Stimulated activated memory B cell treated with anti-CD40 and anti-IgM and Interleukin-4, amounts not matched to agents 10 μg/mL and 1 μg/mL and 100 μg/mL, for 72 hours (primary cell): ENCODE measurements at regions not wholly inside any gene's neighbourhood (a gene's known extent, or its start where the extent isn't known, plus 50 kb on each side); places are given as distances from the start of the nearest gene placed in this dataset.

Experiments
- ATAC-seq: fragments of 150-1000 bp; cut with Tn5 transposase; 2 replicates; pipeline ENCODE4 v1.10.0; 2021
- H3K27ac Mint-ChIP-seq: one replicate; pipeline ENCODE4 v1.8.0; 2022; ENCODE audit warnings: mild to moderate bottlenecking, mixed read lengths
- H3K27me3 Mint-ChIP-seq: one replicate; pipeline ENCODE4 v1.8.0; 2022; ENCODE audit warnings: mixed read lengths
- H3K36me3 Mint-ChIP-seq: one replicate; pipeline ENCODE4 v1.8.0; 2022; ENCODE audit warnings: mixed read lengths
- H3K4me1 Mint-ChIP-seq: one replicate; pipeline ENCODE4 v1.8.0; 2022; ENCODE audit warnings: mixed read lengths
- H3K4me3 Mint-ChIP-seq: one replicate; pipeline ENCODE4 v1.8.0; 2022; ENCODE audit warnings: mild to moderate bottlenecking, moderate library complexity, mixed read lengths
- H3K9me3 Mint-ChIP-seq: one replicate; pipeline ENCODE4 v1.8.0; 2022; ENCODE audit warnings: mixed read lengths

DNA sequence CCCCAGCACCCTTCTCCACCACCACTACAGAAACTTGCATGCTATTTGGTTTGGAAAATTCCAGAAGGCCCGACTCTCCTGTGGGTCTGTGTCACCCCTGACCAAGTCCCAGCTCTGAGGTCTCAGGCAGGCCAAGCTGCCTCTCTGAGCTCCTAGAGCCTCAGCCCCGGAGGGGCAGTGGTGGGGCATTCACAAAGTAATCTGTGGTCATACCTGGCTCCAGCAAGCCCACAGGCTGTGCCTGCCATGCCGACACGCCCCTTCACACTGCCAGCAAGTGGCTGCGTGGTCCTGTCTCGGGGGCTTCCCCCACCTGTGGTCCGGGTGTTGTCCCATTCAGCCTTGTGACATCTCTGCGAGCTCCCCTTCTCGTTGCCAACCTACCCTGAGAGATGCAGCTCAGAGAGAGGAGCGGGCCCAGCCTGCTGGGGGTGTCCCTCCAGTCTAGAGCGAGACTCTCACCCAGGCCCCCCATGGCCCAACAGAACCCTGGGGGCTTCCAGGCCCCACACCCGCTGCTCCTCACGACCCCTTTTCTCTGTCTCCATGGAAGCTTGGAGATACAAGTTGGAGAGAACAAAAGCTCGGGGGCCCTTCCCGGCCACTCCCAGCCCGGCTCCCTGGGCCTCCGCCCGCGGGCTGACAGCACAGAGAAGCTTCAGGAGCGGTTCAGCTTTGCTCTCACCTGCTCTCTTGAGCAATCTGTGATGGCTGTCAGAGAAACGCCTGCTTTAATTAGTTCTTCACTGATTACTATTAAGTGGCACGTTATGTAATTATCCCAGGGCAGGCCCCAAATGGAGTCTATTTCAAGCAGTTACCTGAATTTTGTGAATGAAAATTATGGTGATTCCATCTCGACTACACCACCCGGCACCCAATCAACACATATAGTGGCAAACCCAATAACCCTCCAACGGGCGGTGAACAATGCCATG is 147.7 kb upstream of the PHACTR3 start:
- Mint-ChIP-seq H3K36me3 (no peaks in the 10 kb centered on the region), H3K27ac (no peak overlapping the region), H3K9me3 (peaks cover 3% of the 10 kb centered on the region), H3K4me1 (no peaks in the 10 kb centered on the region), H3K4me3 (no peak overlapping the region), H3K27me3 (peaks cover 44% of the 10 kb centered on the region)
- peak; percentile 4 for ATAC-seq

- Mint-ChIP-seq H3K9me3 (peaks cover 3% of the 10 kb centered on the region), H3K27me3 (peaks cover 29% of the 10 kb centered on the region)
Observed at GRCh38 chr20:59458645-59459044, 145.7 kb upstream of the PHACTR3 start.

GRCh38 chr20:59459586-59459985 is 144.8 kb upstream of the PHACTR3 start:
- no peaks in the 10 kb centered on the region for H3K36me3 Mint-ChIP-seq
- H3K9me3 Mint-ChIP-seq: peaks cover 9% of the 10 kb centered on the region
- H3K27ac Mint-ChIP-seq: no peak overlapping the region
- no peak overlapping the region for H3K4me3 Mint-ChIP-seq
- no peaks in the 10 kb centered on the region for H3K4me1 Mint-ChIP-seq
- H3K27me3 Mint-ChIP-seq: peaks cover 29% of the 10 kb centered on the region
- no peak for ATAC-seq

More at GRCh38 chr20:59458645-59459044, 145.7 kb upstream of the PHACTR3 start:
- no peak overlapping the region for H3K27ac Mint-ChIP-seq
- no peak for ATAC-seq
- no peaks in the 10 kb centered on the region for H3K36me3 Mint-ChIP-seq
- H3K4me3 Mint-ChIP-seq: no peak overlapping the region
- no peaks in the 10 kb centered on the region for H3K4me1 Mint-ChIP-seq

GRCh38 chr20:59460352-59460751 is 144.0 kb upstream of the PHACTR3 start:
- ATAC-seq: no peak
- peaks cover 9% of the 10 kb centered on the region for H3K9me3 Mint-ChIP-seq
- no peaks in the 10 kb centered on the region for H3K4me1 Mint-ChIP-seq
- H3K27me3 Mint-ChIP-seq: peaks cover 29% of the 10 kb centered on the region
- H3K27ac Mint-ChIP-seq: no peak overlapping the region
- no peak overlapping the region for H3K4me3 Mint-ChIP-seq
- H3K36me3 Mint-ChIP-seq: no peaks in the 10 kb centered on the region

DNA sequence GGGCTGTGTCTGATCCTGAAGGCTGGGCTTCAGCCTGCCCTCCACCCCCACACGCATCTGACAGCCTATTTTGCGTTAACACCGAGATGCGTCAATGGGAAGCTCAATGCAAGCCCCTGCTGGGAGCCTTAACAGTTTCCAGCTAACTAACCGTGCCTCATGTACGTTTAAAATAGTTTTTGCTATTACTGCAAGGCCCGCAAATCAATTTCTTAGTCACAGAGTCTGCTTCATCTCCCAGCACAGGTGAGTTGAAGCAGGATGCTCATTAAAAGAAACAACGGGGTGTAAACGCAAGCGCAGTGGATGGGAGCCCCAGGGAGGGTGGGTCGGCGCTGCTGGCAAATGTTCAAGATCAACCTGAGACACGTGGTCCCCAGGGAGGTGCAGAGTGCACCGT is 142.8 kb upstream of the PHACTR3 start:
- no peak for ATAC-seq
- Mint-ChIP-seq H3K4me3 (no peak overlapping the region), H3K36me3 (no peaks in the 10 kb centered on the region), H3K27me3 (peaks cover 29% of the 10 kb centered on the region), H3K27ac (no peak overlapping the region), H3K9me3 (peaks cover 9% of the 10 kb centered on the region), H3K4me1 (no peaks in the 10 kb centered on the region)

DNA sequence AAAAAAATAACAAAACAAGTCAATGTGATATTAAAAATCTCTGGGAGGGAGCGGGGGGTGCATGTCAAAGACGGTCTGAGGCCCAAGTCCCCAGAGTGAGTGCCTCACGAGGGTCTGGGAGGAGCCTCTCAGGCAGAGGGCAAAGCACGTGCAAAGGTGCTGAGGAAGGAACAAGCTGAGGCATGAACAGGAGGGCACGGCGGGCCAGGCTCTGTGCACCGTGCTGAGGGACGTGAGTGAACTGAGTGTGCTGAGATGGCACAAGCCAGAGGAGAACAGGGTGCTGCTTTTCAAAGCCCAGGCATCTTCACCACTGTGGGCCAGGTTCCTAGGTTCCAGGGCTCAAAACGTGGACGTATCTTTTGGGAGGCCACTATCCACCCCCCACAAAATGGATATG is 142.1 kb upstream of the PHACTR3 start:
- no peaks in the 10 kb centered on the region for H3K4me1 Mint-ChIP-seq
- H3K27me3 Mint-ChIP-seq: peaks cover 29% of the 10 kb centered on the region
- peaks cover 9% of the 10 kb centered on the region for H3K9me3 Mint-ChIP-seq
- H3K4me3 Mint-ChIP-seq: no peak overlapping the region
- H3K27ac Mint-ChIP-seq: no peak overlapping the region
- ATAC-seq: no peak
- no peaks in the 10 kb centered on the region for H3K36me3 Mint-ChIP-seq

- Mint-ChIP-seq H3K27me3 (peaks cover 24% of the 10 kb centered on the region), H3K9me3 (peaks cover 7% of the 10 kb centered on the region), H3K4me3 (no peak overlapping the region), H3K4me1 (no peaks in the 10 kb centered on the region), H3K27ac (no peak overlapping the region), H3K36me3 (no peaks in the 10 kb centered on the region)
- ATAC-seq: no peak
Observed at GRCh38 chr20:59463541-59463940, 140.8 kb upstream of the PHACTR3 start.

- Mint-ChIP-seq H3K27ac (no peak overlapping the region), H3K36me3 (no peaks in the 10 kb centered on the region), H3K27me3 (peaks cover 2% of the 10 kb centered on the region), H3K4me1 (no peaks in the 10 kb centered on the region), H3K9me3 (peaks cover 6% of the 10 kb centered on the region), H3K4me3 (no peak overlapping the region)
- ATAC-seq: no peak
Observed at GRCh38 chr20:59466107-59466815, 138.1 kb upstream of the PHACTR3 start.

- no peaks in the 10 kb centered on the region for H3K27me3 Mint-ChIP-seq
- no peak for ATAC-seq
- no peaks in the 10 kb centered on the region for H3K36me3 Mint-ChIP-seq
- no peak overlapping the region for H3K4me3 Mint-ChIP-seq
- H3K27ac Mint-ChIP-seq: no peak overlapping the region
- H3K4me1 Mint-ChIP-seq: no peaks in the 10 kb centered on the region
- peaks cover 4% of the 10 kb centered on the region for H3K9me3 Mint-ChIP-seq
Observed at GRCh38 chr20:59468831-59469230, 135.5 kb upstream of the PHACTR3 start.

DNA sequence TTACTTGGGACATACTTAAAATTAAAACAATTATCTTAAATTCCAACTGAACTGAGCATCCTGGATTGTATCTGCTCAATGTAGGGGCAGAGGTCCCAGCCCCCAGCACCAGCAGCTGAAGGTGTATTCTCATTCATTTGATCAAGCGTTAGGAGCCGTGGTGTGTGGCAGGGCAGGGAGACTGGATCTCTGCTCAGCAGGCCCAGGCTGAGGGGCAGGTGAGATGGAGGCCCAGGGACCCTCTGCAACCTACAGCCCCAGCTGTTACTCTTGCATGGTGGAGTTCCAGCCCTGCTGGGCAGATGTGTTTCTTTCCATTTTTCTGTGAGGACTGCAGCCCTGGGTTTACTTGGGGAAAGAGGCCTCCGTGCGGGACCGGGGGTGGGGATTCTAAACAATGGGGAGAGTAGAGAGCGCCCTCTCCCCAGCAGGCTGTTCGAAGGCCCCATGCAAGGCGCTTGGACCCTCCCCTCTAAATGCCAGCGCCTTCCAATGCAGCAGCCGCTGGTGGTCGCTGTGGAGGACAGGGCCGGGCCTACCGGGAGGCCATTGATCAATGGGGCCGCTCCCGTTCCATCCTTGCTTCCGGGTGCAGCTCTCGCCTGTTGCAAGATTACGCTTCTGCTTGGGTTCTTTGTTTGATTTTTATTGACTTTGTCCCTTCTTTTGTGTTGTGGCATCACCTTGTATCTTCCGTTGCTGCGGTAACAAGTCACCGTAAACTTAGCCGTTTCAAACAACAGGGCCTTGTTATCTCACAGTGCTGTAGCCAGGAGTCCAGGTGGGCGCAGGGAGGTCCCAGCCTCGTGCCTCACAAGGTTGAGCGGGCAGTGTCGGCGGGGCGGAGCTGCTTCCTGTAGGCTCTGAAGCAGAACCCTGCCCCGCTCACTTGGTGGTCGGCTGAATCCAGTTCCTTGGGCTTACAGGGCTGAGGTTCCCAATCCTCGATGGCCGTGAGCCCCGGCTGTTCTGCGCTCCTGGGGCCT is 134.8 kb upstream of the PHACTR3 start:
- H3K4me1 Mint-ChIP-seq: no peaks in the 10 kb centered on the region
- H3K27me3 Mint-ChIP-seq: no peaks in the 10 kb centered on the region
- no peak for ATAC-seq

GRCh38 chr20:59470521-59470920 is 133.8 kb upstream of the PHACTR3 start:
- Mint-ChIP-seq H3K4me3 (no peak overlapping the region), H3K27me3 (no peaks in the 10 kb centered on the region), H3K4me1 (no peaks in the 10 kb centered on the region), H3K9me3 (no peaks in the 10 kb centered on the region), H3K27ac (no peak overlapping the region), H3K36me3 (no peaks in the 10 kb centered on the region)
- ATAC-seq: peak; percentile 4

More for the DNA sequence above, 134.8 kb upstream of the PHACTR3 start:
- Mint-ChIP-seq H3K36me3 (no peaks in the 10 kb centered on the region), H3K27ac (no peak overlapping the region), H3K4me3 (no peak overlapping the region), H3K9me3 (no peaks in the 10 kb centered on the region)

DNA sequence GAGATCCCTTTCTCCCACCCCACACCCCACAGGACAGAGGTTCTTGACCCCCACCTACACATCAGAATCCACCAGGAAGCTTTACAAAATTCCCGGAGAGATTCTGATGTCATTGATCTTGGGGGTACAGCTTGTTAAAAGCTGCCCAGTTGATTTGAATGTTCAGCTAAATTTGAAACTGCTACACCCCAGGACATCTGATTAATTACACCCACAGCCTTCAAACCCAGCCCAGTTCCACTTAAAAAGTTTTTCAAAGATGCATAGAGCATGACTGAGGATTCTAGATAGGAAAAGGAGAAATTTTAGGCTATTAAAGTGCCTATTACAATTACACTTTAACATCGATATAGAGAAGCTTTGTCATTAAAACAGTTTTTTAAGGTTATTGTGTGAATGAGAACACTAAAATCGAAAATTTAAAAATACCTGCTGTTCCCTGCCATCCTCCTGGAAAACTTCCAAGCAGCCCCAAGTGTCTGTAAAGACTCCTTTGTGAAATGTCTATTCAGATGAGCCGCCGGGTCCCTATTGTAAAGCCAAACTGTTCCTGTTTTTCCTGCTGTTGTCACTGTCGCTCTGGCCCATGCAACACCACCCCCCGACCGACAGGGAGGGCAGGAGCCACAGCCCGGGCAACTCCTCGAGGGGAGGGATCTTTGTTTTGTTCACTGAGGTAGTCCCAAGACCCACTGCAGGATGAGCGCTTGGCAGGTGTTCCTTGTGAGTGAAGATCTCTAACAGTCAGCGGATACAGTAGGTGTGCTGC is 132.5 kb upstream of the PHACTR3 start:
- Mint-ChIP-seq H3K36me3 (no peaks in the 10 kb centered on the region), H3K4me1 (no peaks in the 10 kb centered on the region), H3K27ac (no peak overlapping the region), H3K9me3 (no peaks in the 10 kb centered on the region), H3K27me3 (no peaks in the 10 kb centered on the region), H3K4me3 (no peak overlapping the region)
- no peak for ATAC-seq

DNA sequence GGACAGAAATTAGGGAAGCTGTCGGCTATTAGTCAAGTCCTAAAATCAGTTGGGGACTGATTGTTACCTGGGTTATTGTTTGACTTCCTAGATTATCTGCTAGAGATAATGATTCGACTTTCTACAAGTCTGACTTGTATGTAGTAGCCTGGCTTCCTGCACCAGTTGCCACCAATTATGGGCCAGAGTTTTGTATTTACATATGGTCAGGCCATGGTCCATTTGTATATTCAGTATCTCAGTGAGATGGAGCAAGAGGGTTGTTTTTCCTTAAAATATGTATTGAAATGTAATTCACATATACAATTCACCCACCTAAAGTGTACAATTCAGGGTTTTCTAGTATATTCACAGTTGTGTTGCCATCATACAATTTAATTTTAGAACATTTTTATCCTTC is 130.6 kb upstream of the PHACTR3 start:
- no peak for ATAC-seq
- H3K4me3 Mint-ChIP-seq: no peak overlapping the region
- no peaks in the 10 kb centered on the region for H3K9me3 Mint-ChIP-seq
- no peak overlapping the region for H3K27ac Mint-ChIP-seq
- no peaks in the 10 kb centered on the region for H3K27me3 Mint-ChIP-seq
- H3K4me1 Mint-ChIP-seq: no peaks in the 10 kb centered on the region
- no peaks in the 10 kb centered on the region for H3K36me3 Mint-ChIP-seq

- H3K27me3 Mint-ChIP-seq: peaks cover 37% of the 10 kb centered on the region
- no peaks in the 10 kb centered on the region for H3K9me3 Mint-ChIP-seq
- no peak overlapping the region for H3K27ac Mint-ChIP-seq
- H3K4me1 Mint-ChIP-seq: no peaks in the 10 kb centered on the region
- no peak overlapping the region for H3K4me3 Mint-ChIP-seq
- ATAC-seq: no peak
- no peaks in the 10 kb centered on the region for H3K36me3 Mint-ChIP-seq
Observed at GRCh38 chr20:59481067-59481466, 123.3 kb upstream of the PHACTR3 start.
